ENCODE measurements at regions not wholly inside any gene's neighbourhood (a gene's known extent, or its start where the extent isn't known, plus 50 kb on each side); places are given as distances from the start of the nearest gene placed in this dataset.

DNA sequence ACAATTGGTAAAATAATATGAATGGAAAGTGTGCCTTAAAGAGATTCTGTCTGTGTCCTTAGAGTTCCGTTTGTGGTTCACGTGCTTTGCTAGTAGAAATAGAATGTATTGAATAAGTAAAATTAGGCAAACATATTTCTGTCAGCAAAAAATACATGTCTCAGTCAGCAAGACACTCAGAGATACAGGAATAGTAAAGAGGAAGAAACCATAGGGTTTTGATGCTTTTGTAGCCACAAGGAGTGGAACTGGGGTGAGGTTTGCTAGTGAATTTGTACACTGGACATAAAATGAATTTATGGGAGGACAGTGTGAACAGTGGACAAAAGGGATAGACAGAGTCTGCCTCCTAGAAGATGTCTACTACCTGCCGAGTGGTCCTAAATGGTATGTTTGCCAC is 289.2 kb upstream of the NRP1 start:
- no peaks in the 10 kb centered on the region for H3K36me3 ChIP-seq (ENCODE audit: control insufficient read depth in 2 of 2, extremely low read depth in 1 of 2, insufficient read depth in 2 of 2, low read length in 2 of 2)
- H3K27me3 ChIP-seq (ENCODE audit: control insufficient read depth, extremely low read depth, insufficient read depth, low read length) = no peaks in the 10 kb centered on the region
- H3K27ac ChIP-seq (ENCODE audit: control insufficient read depth, insufficient read depth, low read length) = no peak overlapping the region
- FAIRE-seq (no peak), DNase-seq (ENCODE audit: low read depth, low spot score) (no peak)
- dilution Hi-C loops (cut with MboI; ENCODE audit: extremely low pct_ligation_motif_present, low sequenced_read_pairs) = no loop called here
- no peak overlapping the region for H3K9ac ChIP-seq (ENCODE audit: control insufficient read depth, extremely low read depth, insufficient read depth, low read length)
- H3K9me1 ChIP-seq (ENCODE audit: control insufficient read depth, extremely low read depth, insufficient read depth, low read length) = no peaks in the 10 kb centered on the region
- H3K4me2 ChIP-seq (ENCODE audit: control insufficient read depth, extremely low read depth, insufficient read depth, low read depth, low read length) = no peak overlapping the region
- H3K4me1 ChIP-seq (ENCODE audit: control insufficient read depth, extremely low read depth, insufficient read depth, low read length) = no peaks in the 10 kb centered on the region
- H3K79me2 ChIP-seq (ENCODE audit: control insufficient read depth, insufficient read depth, low read length) = no peaks in the 10 kb centered on the region
- TF ChIP-seq, protein P1, sequence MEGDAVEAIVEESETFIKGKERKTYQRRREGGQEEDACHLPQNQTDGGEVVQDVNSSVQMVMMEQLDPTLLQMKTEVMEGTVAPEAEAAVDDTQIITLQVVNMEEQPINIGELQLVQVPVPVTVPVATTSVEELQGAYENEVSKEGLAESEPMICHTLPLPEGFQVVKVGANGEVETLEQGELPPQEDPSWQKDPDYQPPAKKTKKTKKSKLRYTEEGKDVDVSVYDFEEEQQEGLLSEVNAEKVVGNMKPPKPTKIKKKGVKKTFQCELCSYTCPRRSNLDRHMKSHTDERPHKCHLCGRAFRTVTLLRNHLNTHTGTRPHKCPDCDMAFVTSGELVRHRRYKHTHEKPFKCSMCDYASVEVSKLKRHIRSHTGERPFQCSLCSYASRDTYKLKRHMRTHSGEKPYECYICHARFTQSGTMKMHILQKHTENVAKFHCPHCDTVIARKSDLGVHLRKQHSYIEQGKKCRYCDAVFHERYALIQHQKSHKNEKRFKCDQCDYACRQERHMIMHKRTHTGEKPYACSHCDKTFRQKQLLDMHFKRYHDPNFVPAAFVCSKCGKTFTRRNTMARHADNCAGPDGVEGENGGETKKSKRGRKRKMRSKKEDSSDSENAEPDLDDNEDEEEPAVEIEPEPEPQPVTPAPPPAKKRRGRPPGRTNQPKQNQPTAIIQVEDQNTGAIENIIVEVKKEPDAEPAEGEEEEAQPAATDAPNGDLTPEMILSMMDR (optimal IDR thresholded peaks at IDR 0.05 in 1 of 3, IDR thresholded peaks at IDR 0.05 in 1 of 3, conservative IDR thresholded peaks at IDR 0.05 in 1 of 3; ENCODE audit: extremely low read depth in 1 of 3, insufficient read depth in 2 of 3, low read length in 3 of 3) = no peak
- TF ChIP-seq EZH2 (IDR thresholded peaks at IDR 0.05; ENCODE audit: low read length) = no peak
- H4K20me1 ChIP-seq (ENCODE audit: control insufficient read depth, extremely low read depth, insufficient read depth, low read length) = no peaks in the 10 kb centered on the region
- no peak overlapping the region for H2AFZ ChIP-seq (ENCODE audit: control insufficient read depth, low read length)
- peaks cover 2% of the 10 kb centered on the region for H3K9me3 ChIP-seq (ENCODE audit: control insufficient read depth, low read depth, low read length)
- H3K4me3 ChIP-seq (ENCODE audit: control insufficient read depth in 2 of 3, extremely low read depth in 1 of 3, insufficient read depth in 2 of 3, low read depth in 1 of 3, low read length in 3 of 3) = no peak overlapping the region

DNA sequence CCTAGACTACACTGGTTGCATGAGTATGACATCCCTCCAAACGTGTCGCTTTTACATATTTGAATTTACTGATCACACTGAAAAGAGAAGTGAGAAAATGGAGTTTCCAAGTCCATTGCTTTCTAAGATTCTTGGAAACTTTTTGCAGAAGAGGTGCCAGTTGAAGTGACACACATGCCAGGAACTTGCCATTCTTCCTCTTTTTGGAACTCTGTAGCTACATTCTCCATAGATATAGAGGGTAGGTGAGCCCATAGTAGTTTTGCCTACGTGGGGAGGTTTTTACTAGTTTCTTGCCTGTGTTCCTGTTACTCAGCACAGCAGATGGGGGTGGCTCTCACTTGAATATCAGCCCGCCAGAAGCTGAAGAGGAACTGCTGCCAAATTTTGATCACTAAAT is 286.6 kb upstream of the NRP1 start:
- Histone ChIP-seq H3K27me3 (ENCODE audit: control insufficient read depth, extremely low read depth, insufficient read depth, low read length) (no peaks in the 10 kb centered on the region), H3K9me1 (ENCODE audit: control insufficient read depth, extremely low read depth, insufficient read depth, low read length) (no peaks in the 10 kb centered on the region), H4K20me1 (ENCODE audit: control insufficient read depth, extremely low read depth, insufficient read depth, low read length) (no peaks in the 10 kb centered on the region), H3K79me2 (ENCODE audit: control insufficient read depth, insufficient read depth, low read length) (no peaks in the 10 kb centered on the region), H3K4me3 (ENCODE audit: control insufficient read depth in 2 of 3, extremely low read depth in 1 of 3, insufficient read depth in 2 of 3, low read depth in 1 of 3, low read length in 3 of 3) (no peak overlapping the region), H3K4me2 (ENCODE audit: control insufficient read depth, extremely low read depth, insufficient read depth, low read depth, low read length) (no peak overlapping the region), H2AFZ (ENCODE audit: control insufficient read depth, low read length) (no peak overlapping the region), H3K9me3 (ENCODE audit: control insufficient read depth, low read depth, low read length) (peaks cover 2% of the 10 kb centered on the region), H3K4me1 (ENCODE audit: control insufficient read depth, extremely low read depth, insufficient read depth, low read length) (no peaks in the 10 kb centered on the region), H3K27ac (ENCODE audit: control insufficient read depth, insufficient read depth, low read length) (no peak overlapping the region), H3K9ac (ENCODE audit: control insufficient read depth, extremely low read depth, insufficient read depth, low read length) (no peak overlapping the region), H3K36me3 (ENCODE audit: control insufficient read depth in 2 of 2, extremely low read depth in 1 of 2, insufficient read depth in 2 of 2, low read length in 2 of 2) (no peaks in the 10 kb centered on the region)
- TF ChIP-seq, protein P1 (optimal IDR thresholded peaks at IDR 0.05 in 1 of 3, IDR thresholded peaks at IDR 0.05 in 1 of 3, conservative IDR thresholded peaks at IDR 0.05 in 1 of 3; ENCODE audit: extremely low read depth in 1 of 3, insufficient read depth in 2 of 3, low read length in 3 of 3) = no peak
- TF ChIP-seq EZH2 (IDR thresholded peaks at IDR 0.05; ENCODE audit: low read length) = no peak
- dilution Hi-C loops (cut with MboI; ENCODE audit: extremely low pct_ligation_motif_present, low sequenced_read_pairs) = no loop called here
- FAIRE-seq (no peak), DNase-seq (ENCODE audit: low read depth, low spot score) (no peak)

Measured in keratinocyte (primary cell).